ENCODE measurements at regions not wholly inside any gene's neighbourhood (a gene's known extent, or its start where the extent isn't known, plus 50 kb on each side); places are given as distances from the start of the nearest gene placed in this dataset.

GRCh38 chr5:126365446-126366198 lies 57.6 kb upstream of the GRAMD2B start:
- no peak for DNase-seq

- no peak for DNase-seq
Measured at GRCh38 chr5:126366199-126366560, 57.0 kb upstream of the GRAMD2B start.

- no peak for DNase-seq
Measured at GRCh38 chr5:126368239-126368812, 54.9 kb upstream of the GRAMD2B start.

- DNase-seq: no peak
Measured at GRCh38 chr5:126369083-126369482, 54.1 kb upstream of the GRAMD2B start.

GRCh38 chr5:126369995-126370731 lies 53.0 kb upstream of the GRAMD2B start:
- no peak for DNase-seq

GRCh38 chr5:126370796-126371718 lies 52.2 kb upstream of the GRAMD2B start:
- DNase-seq: no peak

- no peak for DNase-seq
Measured at GRCh38 chr5:126373375-126374108, 49.7 kb upstream of the GRAMD2B start.
